Activated naive CD8-positive, alpha-beta T cell (primary cell): ENCODE measurements at regions not wholly inside any gene's neighbourhood (a gene's known extent, or its start where the extent isn't known, plus 50 kb on each side); places are given as distances from the start of the nearest gene placed in this dataset.

Source experiments
- H3K27ac Mint-ChIP-seq: one replicate; pipeline ENCODE4 v1.8.0; 2021; ENCODE audit warnings: mixed read lengths
- H3K27me3 Mint-ChIP-seq: one replicate; pipeline ENCODE4 v1.8.0; 2021; ENCODE audit warnings: mixed read lengths
- H3K36me3 Mint-ChIP-seq: one replicate; pipeline ENCODE4 v1.8.0; 2021; ENCODE audit warnings: mixed read lengths
- H3K4me1 Mint-ChIP-seq: one replicate; pipeline ENCODE4 v1.8.0; 2021; ENCODE audit warnings: low read depth, mixed read lengths
- H3K4me3 Mint-ChIP-seq: one replicate; pipeline ENCODE4 v1.8.0; 2021; ENCODE audit warnings: mild to moderate bottlenecking, mixed read lengths
- H3K9me3 Mint-ChIP-seq: one replicate; pipeline ENCODE4 v1.8.0; 2021; ENCODE audit warnings: low read depth, mixed read lengths

DNA sequence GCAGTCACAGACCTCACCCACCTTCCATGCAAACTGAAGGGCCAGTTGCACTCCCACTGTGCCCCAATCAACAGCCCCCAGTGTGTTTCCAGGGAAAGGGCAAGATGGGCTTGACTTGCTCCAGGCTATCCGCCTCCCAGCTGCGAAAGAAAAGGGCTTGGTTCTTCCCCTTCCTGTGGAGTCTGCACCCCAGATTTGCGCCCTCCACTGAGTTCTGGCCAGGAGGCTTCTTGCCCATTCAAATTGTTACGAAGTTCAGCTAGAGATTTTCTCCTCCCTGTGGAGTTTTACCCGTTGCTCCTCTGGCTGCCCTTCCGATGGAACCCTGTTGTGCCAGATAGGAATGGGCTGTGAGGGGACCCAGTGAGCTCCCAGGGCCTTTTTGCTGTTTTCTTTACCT lies 1096.9 kb upstream of the ALCAM start:
- no peaks in the 10 kb centered on the region for H3K4me1 Mint-ChIP-seq
- H3K36me3 Mint-ChIP-seq, result no peaks in the 10 kb centered on the region
- no peak overlapping the region for H3K27ac Mint-ChIP-seq
- no peaks in the 10 kb centered on the region for H3K27me3 Mint-ChIP-seq
- H3K4me3 Mint-ChIP-seq, result no peak overlapping the region
- H3K9me3 Mint-ChIP-seq, result no peaks in the 10 kb centered on the region

- H3K4me3 Mint-ChIP-seq, result no peak overlapping the region
- no peaks in the 10 kb centered on the region for H3K27me3 Mint-ChIP-seq
- no peak overlapping the region for H3K27ac Mint-ChIP-seq
- no peaks in the 10 kb centered on the region for H3K9me3 Mint-ChIP-seq
- no peaks in the 10 kb centered on the region for H3K4me1 Mint-ChIP-seq
- no peaks in the 10 kb centered on the region for H3K36me3 Mint-ChIP-seq
Measured at GRCh38 chr3:104273046-104273649, 1093.6 kb upstream of the ALCAM start.

DNA sequence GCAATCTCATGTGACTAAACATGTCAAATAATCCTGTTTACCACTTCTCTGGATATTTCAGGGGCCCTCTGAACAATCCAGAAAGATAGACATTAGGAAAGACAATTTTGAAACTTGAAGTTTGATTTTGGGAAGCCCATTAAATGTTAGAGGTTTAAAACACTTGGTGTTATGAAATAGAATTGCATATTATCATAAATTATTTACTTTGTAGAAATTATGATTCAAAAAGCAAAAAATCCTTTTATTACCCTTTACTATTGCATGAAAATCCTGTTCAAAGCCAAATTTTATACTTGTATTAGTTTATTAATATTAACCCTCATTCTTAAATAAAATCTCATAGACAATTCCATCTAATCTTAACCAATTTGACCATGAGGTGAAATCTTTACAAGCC lies 1091.5 kb upstream of the ALCAM start:
- no peak overlapping the region for H3K27ac Mint-ChIP-seq
- H3K9me3 Mint-ChIP-seq, result no peaks in the 10 kb centered on the region
- H3K4me1 Mint-ChIP-seq, result peaks cover 6% of the 10 kb centered on the region
- no peak overlapping the region for H3K4me3 Mint-ChIP-seq
- no peaks in the 10 kb centered on the region for H3K27me3 Mint-ChIP-seq
- no peaks in the 10 kb centered on the region for H3K36me3 Mint-ChIP-seq

- H3K27me3 Mint-ChIP-seq, result no peaks in the 10 kb centered on the region
- H3K27ac Mint-ChIP-seq, result no peak overlapping the region
- peak overlapping the region; percentile 1 for H3K4me3 Mint-ChIP-seq
- peaks cover 18% of the 10 kb centered on the region for H3K9me3 Mint-ChIP-seq
- peaks cover 3% of the 10 kb centered on the region for H3K36me3 Mint-ChIP-seq
- H3K4me1 Mint-ChIP-seq, result peaks cover 6% of the 10 kb centered on the region
Measured at GRCh38 chr3:104279617-104280016, 1087.1 kb upstream of the ALCAM start.

GRCh38 chr3:104281713-104282112 lies 1085.0 kb upstream of the ALCAM start:
- peaks cover 3% of the 10 kb centered on the region for H3K36me3 Mint-ChIP-seq
- H3K9me3 Mint-ChIP-seq, result peaks cover 18% of the 10 kb centered on the region
- no peak overlapping the region for H3K27ac Mint-ChIP-seq
- H3K4me1 Mint-ChIP-seq, result peaks cover 6% of the 10 kb centered on the region
- no peak overlapping the region for H3K4me3 Mint-ChIP-seq
- H3K27me3 Mint-ChIP-seq, result no peaks in the 10 kb centered on the region

DNA sequence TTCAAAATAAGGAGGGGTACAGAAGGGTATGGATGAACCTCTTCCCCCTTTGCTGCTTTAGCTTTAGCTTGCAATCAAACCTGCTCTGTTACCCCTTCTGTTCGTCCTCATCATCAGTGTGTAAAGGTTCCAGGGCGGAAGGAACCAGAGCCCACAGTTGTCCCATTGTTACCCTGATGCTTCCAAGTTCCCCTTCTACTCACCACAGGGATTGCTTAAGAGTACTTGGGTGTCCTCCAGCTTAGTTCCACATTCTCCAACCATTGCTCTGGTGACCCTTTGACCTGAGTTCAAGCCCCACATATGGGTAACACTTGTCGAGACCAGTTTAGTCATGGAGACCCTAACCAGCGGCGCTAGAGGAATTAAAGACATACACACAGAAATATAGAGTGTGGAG lies 1080.1 kb upstream of the ALCAM start:
- Mint-ChIP-seq H3K36me3 (no peaks in the 10 kb centered on the region), H3K27ac (no peak overlapping the region), H3K4me1 (peaks cover 5% of the 10 kb centered on the region)

GRCh38 chr3:104291437-104291851 lies 1075.3 kb upstream of the ALCAM start:
- H3K27me3 Mint-ChIP-seq, result no peaks in the 10 kb centered on the region
- peaks cover 7% of the 10 kb centered on the region for H3K4me1 Mint-ChIP-seq
- H3K4me3 Mint-ChIP-seq, result no peak overlapping the region
- no peaks in the 10 kb centered on the region for H3K36me3 Mint-ChIP-seq
- no peaks in the 10 kb centered on the region for H3K9me3 Mint-ChIP-seq
- no peak overlapping the region for H3K27ac Mint-ChIP-seq

More for the DNA sequence above, 1080.1 kb upstream of the ALCAM start:
- Mint-ChIP-seq H3K4me3 (no peak overlapping the region), H3K9me3 (peaks cover 12% of the 10 kb centered on the region), H3K27me3 (no peaks in the 10 kb centered on the region)

DNA sequence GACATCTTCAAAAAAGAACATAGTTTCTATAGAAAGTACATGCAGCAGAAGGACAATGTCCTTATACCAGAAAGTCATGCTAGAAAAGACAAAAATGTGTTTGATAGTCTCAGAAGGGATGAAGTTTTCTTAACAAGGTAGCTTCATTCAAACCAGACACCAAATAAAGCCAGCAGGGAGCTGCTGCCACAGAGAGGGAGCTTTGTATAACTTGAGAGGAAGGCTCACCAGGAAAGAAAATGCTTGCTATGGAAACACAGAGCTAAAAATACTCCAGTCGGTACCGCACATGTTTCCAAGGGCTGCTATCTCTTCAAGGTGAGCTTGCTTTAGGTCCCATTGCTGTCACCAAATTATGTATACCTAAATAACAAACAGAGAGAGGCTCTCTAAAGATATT lies 1074.8 kb upstream of the ALCAM start:
- Mint-ChIP-seq H3K27ac (no peak overlapping the region), H3K36me3 (no peaks in the 10 kb centered on the region), H3K27me3 (no peaks in the 10 kb centered on the region), H3K9me3 (no peaks in the 10 kb centered on the region), H3K4me3 (no peak overlapping the region), H3K4me1 (peaks cover 7% of the 10 kb centered on the region)

GRCh38 chr3:104297617-104298016 lies 1069.1 kb upstream of the ALCAM start:
- Mint-ChIP-seq H3K27ac (no peak overlapping the region), H3K9me3 (no peaks in the 10 kb centered on the region), H3K36me3 (no peaks in the 10 kb centered on the region), H3K27me3 (no peaks in the 10 kb centered on the region), H3K4me1 (no peaks in the 10 kb centered on the region), H3K4me3 (no peak overlapping the region)

DNA sequence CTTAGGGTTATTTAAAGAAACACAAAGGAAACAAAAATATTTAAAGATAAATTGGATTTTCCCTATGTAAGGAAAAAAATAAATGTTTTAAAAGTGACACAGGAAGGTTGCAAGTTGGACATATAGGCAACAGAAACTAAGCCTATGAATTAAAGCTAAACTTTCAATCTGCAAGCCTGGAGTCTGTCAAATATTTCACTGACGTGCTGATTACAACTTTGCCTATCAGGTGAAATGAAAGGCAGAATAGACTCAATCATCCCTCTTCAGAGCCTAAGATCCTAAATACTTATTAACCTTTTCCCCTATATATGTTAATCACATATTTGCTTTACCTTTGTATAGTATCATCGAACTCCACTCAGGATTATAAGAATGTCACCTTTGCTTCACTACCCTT lies 1068.0 kb upstream of the ALCAM start:
- H3K9me3 Mint-ChIP-seq, result peaks cover 7% of the 10 kb centered on the region
- no peak overlapping the region for H3K27ac Mint-ChIP-seq
- no peaks in the 10 kb centered on the region for H3K36me3 Mint-ChIP-seq
- no peaks in the 10 kb centered on the region for H3K4me1 Mint-ChIP-seq
- H3K27me3 Mint-ChIP-seq, result peaks cover 1% of the 10 kb centered on the region
- no peak overlapping the region for H3K4me3 Mint-ChIP-seq

DNA sequence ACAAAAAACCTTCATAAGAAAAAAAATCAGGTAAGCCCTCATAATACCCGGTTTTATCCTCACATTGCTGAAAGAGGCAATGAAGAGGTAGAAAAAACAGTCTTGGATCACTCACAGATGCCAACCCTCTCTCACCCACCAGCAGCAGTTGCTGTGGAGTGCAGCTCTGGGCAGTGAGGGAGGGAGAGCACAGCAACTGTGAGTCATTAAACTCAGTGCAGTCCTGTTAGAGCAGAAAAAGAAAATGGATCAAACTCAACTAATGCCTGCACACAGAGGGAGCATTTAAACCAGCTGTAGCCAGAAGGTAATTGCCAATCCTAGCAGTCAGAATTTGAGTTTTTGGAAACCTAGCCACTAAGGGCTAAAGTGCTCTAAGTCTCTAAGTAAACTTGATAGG lies 1050.6 kb upstream of the ALCAM start:
- Mint-ChIP-seq H3K36me3 (no peaks in the 10 kb centered on the region), H3K4me3 (no peak overlapping the region), H3K4me1 (no peaks in the 10 kb centered on the region), H3K9me3 (peaks cover 15% of the 10 kb centered on the region), H3K27me3 (no peaks in the 10 kb centered on the region), H3K27ac (no peak overlapping the region)

DNA sequence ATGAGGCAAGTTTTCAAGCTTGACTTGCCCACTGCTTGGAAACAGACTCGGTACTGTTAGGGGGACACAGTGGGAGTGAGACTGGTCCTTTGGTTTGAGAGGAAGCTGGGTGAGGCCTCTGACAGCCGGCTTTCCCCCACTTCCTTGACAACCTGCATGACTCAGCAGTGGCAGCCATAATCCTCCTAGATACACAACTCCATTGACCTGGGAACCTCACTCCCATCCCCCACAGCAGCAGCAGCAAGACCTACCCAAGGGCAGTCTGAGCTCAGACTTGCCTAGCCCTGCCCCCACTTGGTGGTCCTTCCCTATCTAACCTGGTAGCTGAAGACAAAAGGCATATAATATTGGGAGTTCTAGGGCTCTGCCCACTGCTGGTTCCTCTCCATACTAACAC lies 1043.5 kb upstream of the ALCAM start:
- Mint-ChIP-seq H3K4me3 (no peak overlapping the region), H3K27me3 (no peaks in the 10 kb centered on the region), H3K27ac (no peak overlapping the region), H3K9me3 (peaks cover 27% of the 10 kb centered on the region), H3K36me3 (no peaks in the 10 kb centered on the region), H3K4me1 (no peaks in the 10 kb centered on the region)

DNA sequence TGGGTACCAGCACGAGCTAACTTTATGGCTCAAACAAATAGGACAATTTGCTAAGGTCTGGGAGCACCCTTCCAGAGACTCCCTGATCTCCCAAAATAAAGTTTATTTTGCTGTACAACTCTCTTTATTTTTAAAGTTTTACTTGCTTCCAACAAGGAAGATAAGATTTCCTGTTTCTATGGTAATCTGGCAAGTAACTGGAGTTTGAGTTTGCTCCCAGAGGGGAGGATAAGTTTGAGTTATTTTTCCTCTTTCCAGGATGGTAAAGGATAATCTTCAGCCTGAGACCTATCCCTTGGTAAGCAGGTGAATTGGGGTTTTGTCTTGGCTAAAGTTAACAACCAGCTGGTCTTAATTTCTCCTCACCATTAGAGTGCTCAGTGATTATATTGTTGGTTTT lies 1019.4 kb upstream of the ALCAM start:
- no peaks in the 10 kb centered on the region for H3K27me3 Mint-ChIP-seq
- no peak overlapping the region for H3K4me3 Mint-ChIP-seq
- no peak overlapping the region for H3K27ac Mint-ChIP-seq
- H3K36me3 Mint-ChIP-seq, result no peaks in the 10 kb centered on the region
- H3K4me1 Mint-ChIP-seq, result no peaks in the 10 kb centered on the region
- H3K9me3 Mint-ChIP-seq, result no peaks in the 10 kb centered on the region

- H3K9me3 Mint-ChIP-seq, result no peaks in the 10 kb centered on the region
- H3K27me3 Mint-ChIP-seq, result no peaks in the 10 kb centered on the region
- no peak overlapping the region for H3K27ac Mint-ChIP-seq
- no peaks in the 10 kb centered on the region for H3K4me1 Mint-ChIP-seq
- H3K4me3 Mint-ChIP-seq, result no peak overlapping the region
- H3K36me3 Mint-ChIP-seq, result no peaks in the 10 kb centered on the region
Measured at GRCh38 chr3:104349836-104350235, 1016.9 kb upstream of the ALCAM start.

DNA sequence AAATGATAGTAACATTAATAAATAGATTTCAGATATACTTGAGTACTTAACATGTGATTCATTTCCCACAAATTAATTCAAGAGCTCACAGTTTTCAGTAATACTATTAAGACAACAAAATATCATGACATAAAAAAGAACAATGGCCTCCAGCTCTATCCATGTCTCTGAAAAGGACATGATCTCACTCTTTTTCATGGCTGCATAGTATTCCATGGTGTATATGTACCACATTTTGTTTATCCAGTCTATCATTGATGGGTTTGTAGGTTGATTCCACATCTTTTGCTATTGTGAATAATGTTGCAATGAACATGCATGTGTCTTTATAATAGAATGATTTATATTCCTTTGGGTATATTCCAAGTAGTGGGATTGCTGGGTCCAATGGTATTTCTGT lies 1012.8 kb upstream of the ALCAM start:
- Mint-ChIP-seq H3K4me1 (no peaks in the 10 kb centered on the region), H3K27me3 (no peaks in the 10 kb centered on the region), H3K36me3 (no peaks in the 10 kb centered on the region), H3K4me3 (no peak overlapping the region), H3K27ac (no peak overlapping the region), H3K9me3 (no peaks in the 10 kb centered on the region)

DNA sequence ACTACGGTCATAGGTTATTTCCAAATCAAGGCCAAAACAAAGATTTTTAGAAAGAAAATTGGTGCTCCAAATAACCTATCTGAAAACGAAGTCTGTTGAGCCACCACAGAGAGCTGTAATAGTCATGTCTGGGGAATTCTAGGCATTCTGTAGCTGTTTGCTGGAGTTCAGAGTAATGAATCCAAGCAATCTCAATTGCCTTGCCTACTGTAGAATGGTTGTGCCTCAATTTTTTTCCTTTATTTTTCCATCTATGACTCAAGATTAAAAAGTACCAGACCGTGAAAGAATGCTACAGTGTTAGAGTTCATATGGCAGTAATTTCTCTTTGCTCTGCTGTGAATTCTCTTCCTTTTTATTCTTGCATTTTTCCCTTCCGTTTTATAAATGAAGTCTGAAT lies 1007.2 kb upstream of the ALCAM start:
- H3K4me3 Mint-ChIP-seq, result no peak overlapping the region
- no peak overlapping the region for H3K27ac Mint-ChIP-seq
- H3K9me3 Mint-ChIP-seq, result peaks cover 7% of the 10 kb centered on the region

More for the DNA sequence above, 1007.2 kb upstream of the ALCAM start:
- H3K4me1 Mint-ChIP-seq, result no peaks in the 10 kb centered on the region
- H3K36me3 Mint-ChIP-seq, result no peaks in the 10 kb centered on the region
- no peaks in the 10 kb centered on the region for H3K27me3 Mint-ChIP-seq
